GM20000 (cell line): ENCODE measurements at regions not wholly inside any gene's neighbourhood (a gene's known extent, or its start where the extent isn't known, plus 50 kb on each side); places are given as distances from the start of the nearest gene placed in this dataset.

Source experiments
- DNase-seq: peaks from one replicate; pipeline ENCODE4 v3.0.0; 2012; ENCODE audit warnings: low spot score
- CTCF ChIP-seq: IDR thresholded peaks from 2 replicates; pipeline ENCODE4 v1.5.1; 2012; ENCODE audit warnings: mild to moderate bottlenecking, control low read depth; ENCODE audit errors: extremely low read depth, missing control alignments

GRCh38 chr16:87218281-87219055, 98.7 kb downstream of the C16orf95 start:
- TF ChIP-seq CTCF: no peak
- DNase-seq: no peak

DNA sequence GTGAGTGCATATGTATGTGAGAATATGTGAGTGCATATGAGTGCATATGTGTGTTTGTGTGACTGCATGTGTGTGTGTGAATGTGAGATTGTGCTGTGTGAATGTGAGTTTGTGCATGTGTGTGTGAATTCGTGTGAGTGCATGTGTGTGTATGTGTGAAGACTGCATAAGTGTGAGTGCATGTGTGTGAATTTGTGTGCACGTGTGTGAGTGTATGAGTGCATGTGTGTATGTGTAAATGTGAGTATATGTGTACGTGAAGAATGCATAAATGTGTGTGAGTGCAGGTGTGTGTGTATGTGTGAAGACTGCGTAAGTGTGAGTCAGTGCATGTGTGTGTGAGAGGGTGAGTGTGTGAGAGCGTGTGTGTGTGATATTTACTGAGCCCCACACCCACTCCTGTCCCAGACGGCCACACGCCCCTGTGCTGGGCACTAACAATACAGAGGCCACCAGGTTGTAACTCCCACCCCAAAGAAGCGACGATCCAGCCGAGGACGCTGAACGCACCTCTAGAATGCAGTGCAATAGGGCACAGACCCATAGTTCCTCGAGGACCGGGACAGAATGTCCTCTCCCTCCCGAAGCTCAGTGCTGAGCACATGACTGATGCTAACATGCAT, 97.8 kb downstream of the C16orf95 start:
- TF ChIP-seq CTCF: no peak
- no peak for DNase-seq

GRCh38 chr16:87221633-87222032, 95.6 kb downstream of the C16orf95 start:
- DNase-seq: no peak
- no peak for TF ChIP-seq CTCF

GRCh38 chr16:87222335-87222734, 94.9 kb downstream of the C16orf95 start:
- DNase-seq: no peak
- no peak for TF ChIP-seq CTCF

- no peak for TF ChIP-seq CTCF
- no peak for DNase-seq
These were observed 93.4 kb downstream of the C16orf95 start for GRCh38 chr16:87223656-87224248.

DNA sequence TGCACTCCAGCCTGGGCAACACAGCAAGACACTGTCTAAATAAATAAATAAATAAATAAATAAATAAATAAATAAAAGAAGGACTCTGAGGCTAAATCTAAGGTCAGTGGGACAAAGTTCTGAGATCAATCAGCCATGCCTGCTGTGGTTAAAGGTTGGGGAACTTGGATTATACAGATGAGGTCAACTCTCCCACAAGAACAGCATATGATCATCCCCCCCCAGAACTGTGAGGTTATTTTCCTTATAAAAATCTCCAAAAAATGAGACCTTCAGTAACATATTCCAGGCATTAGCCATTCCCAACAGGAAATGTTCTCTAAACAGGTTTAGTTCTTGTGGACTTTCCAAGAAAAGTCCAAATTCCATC, 90.3 kb downstream of the C16orf95 start:
- TF ChIP-seq CTCF: no peak
- no peak for DNase-seq

DNA sequence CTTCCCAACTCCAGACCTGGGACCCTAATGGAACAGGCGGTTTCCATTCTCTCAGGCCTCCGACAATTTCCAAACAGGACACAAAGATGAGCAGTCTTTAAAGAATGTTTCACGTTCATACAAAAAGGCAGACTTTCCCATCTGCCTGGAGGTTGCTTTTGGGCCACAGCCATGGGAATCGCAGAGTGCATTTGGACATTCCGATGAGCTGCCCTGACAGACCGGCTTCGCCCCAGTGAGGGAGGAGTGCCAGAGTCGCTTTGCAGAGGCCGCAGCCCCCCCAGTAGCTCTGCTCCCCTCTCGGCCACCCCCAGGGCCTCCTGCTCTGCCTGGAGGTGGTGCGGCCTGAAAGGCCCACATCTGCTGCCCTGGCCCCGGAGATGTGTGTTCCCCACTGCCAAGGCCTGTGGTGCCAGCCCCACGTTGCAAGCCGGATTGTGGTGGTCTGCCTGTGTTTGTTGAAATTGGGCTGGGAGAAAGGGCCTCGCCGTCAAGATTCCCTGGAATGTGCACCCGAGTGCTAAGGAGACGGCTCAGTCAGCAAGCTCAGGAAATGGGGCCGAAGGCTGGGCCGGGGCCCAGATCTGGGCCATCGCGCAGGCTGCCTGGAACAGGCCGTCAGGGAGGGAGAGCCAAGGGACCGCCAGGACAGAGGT, 89.8 kb downstream of the C16orf95 start:
- TF ChIP-seq CTCF: no peak
- no peak for DNase-seq
